ENCODE measurements at regions not wholly inside any gene's neighbourhood (a gene's known extent, or its start where the extent isn't known, plus 50 kb on each side); places are given as distances from the start of the nearest gene placed in this dataset.

GRCh38 chr15:95091444-95091843 lies 860.1 kb downstream of the MCTP2 start:
- no peak for DNase-seq

GRCh38 chr15:95095250-95095649 lies 863.9 kb downstream of the MCTP2 start:
- DNase-seq = no peak

GRCh38 chr15:95096651-95097050 lies 865.3 kb downstream of the MCTP2 start:
- DNase-seq = no peak

- DNase-seq = no peak
Observed at GRCh38 chr15:95097361-95097760, 866.0 kb downstream of the MCTP2 start.

- no peak for DNase-seq
Observed at GRCh38 chr15:95105229-95105628, 873.9 kb downstream of the MCTP2 start.

DNA sequence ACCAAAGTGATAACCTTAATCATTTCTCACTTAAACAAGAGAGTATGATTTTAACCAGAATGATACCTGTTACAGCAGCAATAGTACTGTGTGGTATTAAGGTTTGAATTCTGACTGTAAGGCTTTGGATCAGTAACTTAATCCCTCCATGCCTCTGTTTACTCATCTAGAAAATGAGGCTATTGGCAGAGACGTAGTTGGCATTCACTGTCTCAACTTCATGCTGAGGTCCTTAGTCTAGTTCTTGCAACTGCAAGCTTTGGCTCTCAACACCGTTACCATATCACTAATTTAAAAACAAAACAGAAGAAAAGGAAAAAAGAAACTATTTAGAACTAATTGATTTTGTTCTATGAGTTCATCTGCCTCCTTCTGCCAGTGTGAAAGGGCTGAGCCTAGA lies 875.4 kb downstream of the MCTP2 start:
- DNase-seq = no peak

DNA sequence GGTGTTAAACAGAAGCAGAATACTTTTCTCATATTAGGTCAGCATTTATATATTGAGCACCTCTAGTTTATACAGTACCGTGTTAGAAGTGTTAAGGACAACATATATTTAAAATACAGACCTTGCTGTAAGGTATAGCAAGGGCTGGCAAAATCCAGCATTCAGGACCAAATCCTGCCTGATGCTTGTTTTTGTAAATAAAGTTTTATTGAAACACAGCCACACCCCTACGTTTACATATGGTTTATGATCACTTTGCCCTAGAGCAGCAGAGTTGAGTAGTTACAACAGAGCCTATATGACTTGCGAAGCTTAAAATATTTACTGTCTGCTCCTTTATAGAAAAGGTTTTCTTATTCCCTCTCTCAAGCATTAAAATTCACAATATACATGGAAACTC lies 877.3 kb downstream of the MCTP2 start:
- DNase-seq = no peak

DNA sequence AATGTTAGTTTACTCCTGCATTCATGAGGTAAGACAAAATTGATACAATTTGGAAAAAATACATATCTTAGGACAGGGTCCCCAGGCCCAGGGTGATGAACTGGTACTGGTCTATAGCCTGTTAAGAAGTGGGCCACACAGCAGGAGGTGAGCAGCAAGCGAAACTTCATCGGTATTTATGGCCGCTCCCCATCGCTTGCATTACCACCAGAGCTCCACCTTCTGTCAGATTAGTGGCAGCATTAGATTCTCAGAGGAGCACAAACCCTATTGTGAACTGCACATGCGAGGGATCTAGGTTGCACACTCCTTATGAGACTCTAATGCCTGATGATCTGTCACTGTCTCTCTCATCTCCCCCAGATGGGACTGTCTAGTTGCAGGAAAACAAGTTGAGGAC lies 880.6 kb downstream of the MCTP2 start:
- no peak for DNase-seq

DNA sequence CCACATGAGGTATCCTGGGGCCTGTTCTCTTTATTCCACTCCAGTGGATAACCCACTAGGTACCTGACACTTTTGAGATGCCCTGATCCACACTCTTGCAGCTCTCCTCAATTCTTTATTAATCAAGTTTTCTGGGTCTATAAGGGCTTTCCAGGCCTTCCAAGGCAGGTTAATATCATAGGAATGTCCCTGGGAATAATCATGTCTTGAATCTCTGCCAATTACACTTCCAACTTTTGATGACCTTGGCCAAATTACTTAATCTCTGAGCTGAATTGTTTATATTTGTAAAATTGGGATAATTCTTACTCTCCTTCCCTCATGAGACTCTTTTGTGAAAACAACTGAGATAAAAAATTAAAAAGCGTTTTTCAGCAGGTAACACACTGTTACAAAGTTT lies 881.7 kb downstream of the MCTP2 start:
- DNase-seq = no peak

GRCh38 chr15:95119041-95119610 lies 887.8 kb downstream of the MCTP2 start:
- no peak for DNase-seq

DNA sequence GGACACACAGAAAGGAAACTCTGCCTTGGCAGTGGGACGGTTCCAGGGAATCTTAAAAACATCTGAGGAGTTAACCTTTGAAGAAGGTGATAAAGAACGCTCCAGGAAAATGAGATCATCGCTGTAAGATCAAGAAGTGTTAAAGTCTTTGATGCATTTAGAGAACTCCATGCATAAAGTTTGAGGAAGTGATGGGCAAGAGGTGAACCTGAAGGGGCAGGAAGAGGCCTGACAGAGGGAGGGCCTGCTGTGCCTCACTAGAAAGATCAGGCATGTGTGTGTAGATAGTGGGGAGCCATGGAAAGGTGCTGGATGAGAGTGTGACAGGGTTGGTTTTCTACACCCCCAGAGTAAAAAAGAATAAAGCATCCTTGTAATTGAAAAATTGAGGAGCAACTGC lies 889.2 kb downstream of the MCTP2 start:
- DNase-seq = no peak

GRCh38 chr15:95121191-95121590 lies 889.8 kb downstream of the MCTP2 start:
- DNase-seq = no peak

DNA sequence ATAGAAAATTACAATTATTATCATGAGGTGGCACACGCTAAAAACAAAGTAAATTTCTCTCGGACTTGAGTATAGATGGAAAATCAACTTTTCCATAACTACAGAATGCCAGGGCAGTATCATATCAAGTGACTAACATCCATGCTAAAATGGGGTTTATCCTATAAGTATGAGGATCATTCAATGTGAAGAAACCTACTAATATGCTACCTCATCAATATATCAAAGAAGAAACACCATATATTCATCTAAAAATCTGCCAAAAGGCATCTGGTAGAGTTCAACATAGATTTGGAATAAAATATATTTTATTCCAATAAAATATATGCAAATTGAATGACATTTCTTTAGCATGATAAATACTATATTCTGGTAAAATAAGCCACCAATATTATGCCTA lies 894.4 kb downstream of the MCTP2 start:
- no peak for DNase-seq

DNA sequence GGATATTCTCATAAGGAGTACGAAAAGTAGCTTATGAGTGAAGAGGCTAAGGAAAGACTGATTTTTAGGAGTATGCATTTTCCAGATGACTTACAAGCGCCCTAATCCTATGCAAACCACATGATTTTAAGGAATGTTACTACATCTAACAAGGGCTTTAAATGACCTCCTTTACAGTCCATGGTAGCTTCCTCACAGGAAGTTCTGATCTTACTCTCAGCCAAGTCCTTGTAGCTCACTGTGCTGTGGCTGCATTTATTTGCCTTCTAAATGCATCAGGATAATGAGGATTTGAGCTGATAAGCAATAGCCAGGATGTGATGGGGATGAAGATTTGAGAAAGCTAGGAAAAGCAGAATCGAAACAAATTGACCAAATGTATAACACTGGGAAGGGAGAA lies 896.0 kb downstream of the MCTP2 start:
- DNase-seq = no peak

DNA sequence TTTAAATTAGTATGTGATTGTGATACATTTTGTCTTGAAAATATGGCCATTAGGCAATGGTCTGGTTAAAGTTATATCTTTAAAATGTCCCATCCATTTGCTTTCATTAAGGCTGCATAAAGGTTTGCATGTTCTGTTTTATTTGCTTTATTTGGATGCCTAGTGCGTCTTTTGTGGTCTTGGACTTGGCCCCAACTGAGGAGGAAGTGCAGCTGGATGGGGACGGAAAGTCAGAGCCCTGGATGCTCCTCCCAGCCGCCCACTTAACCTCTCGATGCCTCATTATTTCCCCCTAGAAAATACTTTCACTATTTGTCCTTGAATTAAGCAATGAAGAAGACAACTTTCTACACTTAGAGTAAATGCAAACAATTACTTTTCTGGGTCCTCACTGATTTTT lies 898.2 kb downstream of the MCTP2 start:
- no peak for DNase-seq

- DNase-seq = no peak
Observed at GRCh38 chr15:95131131-95131556, 899.8 kb downstream of the MCTP2 start.

DNA sequence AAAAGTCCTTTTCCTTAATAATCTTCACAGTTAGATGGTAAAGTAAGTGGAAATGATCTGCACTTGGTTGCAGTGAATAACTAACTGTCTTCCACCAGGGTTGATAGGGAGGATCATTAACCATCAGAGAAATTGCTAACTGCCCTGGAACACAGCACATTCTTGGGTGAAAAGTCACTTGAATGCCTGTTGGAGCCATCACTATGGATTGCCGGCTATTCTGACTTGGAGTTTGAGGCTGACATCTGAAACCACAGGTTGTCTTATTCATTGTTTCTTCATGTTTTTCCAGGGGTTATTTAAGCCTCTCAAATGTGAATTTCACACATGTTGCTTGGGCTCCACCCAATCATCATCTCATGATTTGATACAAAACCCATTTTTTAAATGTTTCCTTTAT lies 901.4 kb downstream of the MCTP2 start:
- no peak for DNase-seq

DNA sequence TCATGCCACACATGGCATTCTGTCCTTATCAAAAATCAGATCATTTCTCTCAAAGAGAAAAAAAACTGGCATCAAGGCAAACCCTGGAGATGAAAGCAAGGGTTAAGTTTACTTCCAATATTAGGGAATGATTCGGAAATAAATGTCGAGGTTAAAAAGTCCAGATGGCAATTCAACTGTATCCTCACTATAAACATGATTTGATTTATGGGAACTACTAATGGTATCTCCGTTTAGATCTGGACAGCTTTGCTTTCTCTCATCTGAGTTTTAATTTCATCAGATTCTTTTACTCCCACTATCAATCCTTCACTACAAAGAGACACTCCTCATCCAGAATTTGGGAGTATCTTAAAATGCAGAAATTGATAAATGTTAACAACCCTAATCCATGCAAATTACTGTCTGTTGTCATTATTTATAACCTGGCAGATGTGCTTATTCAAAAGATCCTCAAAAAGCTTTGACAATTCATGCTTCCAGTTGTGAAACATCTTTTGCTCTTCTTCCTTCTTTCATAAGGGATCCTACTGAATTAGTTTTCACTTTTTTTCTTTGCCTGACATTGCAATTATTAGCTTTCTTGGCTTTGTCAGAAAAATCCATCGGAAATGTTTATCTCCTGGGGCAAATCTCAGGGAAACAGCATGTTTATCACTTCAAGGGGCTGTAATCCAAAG lies 903.2 kb downstream of the MCTP2 start:
- no peak for DNase-seq

DNA sequence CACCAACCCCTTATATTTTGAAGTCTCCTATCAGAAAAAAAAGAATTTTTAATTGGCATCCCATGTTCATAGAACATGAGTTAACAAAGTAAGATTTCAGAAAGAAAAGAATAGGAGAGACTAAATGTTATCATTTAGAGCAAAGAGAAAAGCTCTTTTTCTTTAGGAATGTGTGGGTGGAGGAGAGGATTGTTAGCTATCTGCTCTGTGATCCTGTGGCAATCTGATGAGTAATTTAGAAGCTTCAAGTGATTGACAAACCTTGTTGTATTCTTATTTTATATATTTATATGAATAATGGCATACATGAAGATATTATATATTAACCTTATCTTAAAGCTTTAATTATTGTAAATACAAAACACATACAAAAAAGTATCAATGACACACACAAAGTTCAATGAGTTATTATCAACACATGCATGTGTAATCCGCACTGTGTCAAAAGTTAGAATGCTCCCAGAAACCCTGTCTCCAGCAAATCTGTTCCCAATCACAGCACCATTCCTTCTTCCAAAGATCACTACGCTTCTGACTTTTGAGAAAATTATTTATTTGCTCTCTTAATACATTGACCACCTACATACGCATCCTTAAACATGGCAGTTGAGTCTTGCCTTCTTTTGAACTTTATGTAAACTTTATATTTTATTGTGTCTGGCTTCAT lies 907.4 kb downstream of the MCTP2 start:
- no peak for DNase-seq

DNA sequence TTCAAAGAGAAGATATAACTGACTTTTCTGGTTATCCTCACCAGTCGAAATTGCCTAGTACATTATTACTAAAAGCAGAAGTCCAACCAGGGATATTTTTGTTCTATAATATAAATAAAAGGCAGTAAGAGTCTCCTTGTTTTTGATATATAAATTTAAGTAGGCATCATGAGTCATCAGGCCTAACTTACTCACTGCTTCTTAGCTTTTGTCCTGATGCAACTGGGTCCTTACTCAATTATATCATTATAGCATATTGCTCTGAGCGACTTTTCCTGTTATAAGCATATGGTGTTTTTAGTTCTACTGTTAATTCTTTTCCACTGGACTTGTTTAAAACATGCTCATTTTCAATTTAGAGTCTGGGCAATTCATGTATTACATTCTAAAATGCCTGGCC lies 910.1 kb downstream of the MCTP2 start:
- no peak for DNase-seq

DNA sequence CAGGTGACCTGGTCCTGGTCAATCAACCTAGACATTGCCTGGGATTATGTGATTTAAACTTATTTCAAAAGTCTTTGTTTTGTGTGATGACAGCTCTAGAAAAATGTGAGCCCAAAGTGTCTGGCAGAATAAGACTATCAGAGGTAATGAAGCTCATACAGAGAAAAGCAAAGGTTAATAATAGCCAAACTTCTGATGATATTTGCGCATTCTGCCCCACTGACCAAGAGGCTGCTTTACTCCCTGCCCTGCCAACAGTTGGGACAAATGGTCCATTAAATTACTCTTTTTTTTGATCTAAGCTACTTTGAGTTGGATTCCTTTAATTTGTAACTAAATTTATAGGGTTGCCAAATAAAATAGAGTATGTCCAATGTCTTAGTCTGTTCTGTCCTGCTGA lies 911.2 kb downstream of the MCTP2 start:
- DNase-seq = no peak

GRCh38 chr15:95146481-95146880 lies 915.1 kb downstream of the MCTP2 start:
- DNase-seq = no peak

DNA sequence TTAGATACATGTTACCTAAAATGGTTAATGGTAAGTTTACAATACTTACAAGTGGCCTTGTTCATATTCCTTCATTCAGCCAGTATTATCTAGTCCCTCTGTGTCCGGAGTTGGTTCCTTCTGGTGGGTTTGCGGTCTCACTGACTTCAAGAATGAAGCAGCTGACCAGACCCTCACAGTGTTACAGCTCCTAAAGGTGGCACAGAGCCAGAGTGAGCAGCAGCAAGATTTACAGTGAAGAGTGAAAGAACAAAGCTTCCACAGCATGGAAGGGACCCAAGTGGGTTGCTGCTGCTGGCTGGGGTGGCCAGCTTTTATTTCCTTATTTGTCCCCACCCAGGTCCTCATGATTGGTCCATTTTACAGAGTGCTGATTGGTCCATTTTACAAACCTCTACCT lies 916.8 kb downstream of the MCTP2 start:
- no peak for DNase-seq

- no peak for DNase-seq
Observed at GRCh38 chr15:95149036-95149435, 917.7 kb downstream of the MCTP2 start.

DNA sequence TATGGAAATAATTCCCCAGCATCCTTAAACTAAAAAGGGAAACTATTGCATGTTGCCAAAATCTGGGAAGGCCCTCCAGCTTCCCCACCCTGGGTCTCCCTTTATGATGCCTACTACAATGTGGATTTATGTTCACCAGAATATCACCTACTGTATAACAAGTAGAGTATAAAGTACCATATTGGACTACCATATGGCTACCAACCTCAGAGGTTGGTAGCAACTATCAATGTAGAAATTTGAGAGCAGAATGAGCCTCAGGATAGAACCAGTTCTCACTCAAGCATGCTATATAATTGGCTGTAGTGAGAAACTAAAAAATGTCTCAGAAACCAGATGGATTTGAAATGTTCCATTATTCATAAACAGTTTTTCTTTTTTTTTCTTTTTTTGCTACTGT lies 918.4 kb downstream of the MCTP2 start:
- no peak for DNase-seq
